GM19238 (cell line): ENCODE measurements at regions not wholly inside any gene's neighbourhood (a gene's known extent, or its start where the extent isn't known, plus 50 kb on each side); places are given as distances from the start of the nearest gene placed in this dataset.
"Not testable (repeated sequence)": the region's sequence is repeated elsewhere in the genome, so short reads cannot be mapped to it uniquely, and the experiment has no call there.

Experiments used
- DNase-seq: peaks from one replicate; pipeline ENCODE4 v3.0.0; 2011; ENCODE audit warnings: low spot score; ENCODE audit not compliant: insufficient read length

GRCh38 chr6:86273936-86274335 lies 631.2 kb upstream of the SYNCRIP start:
- no peak for DNase-seq

GRCh38 chr6:86256615-86257187 lies 614.0 kb upstream of the SYNCRIP start:
- DNase-seq = no peak

GRCh38 chr6:86255973-86256372 lies 613.3 kb upstream of the SYNCRIP start:
- no peak for DNase-seq

GRCh38 chr6:86251106-86251505 lies 608.4 kb upstream of the SYNCRIP start:
- DNase-seq = no peak

GRCh38 chr6:86217906-86218305 lies 575.2 kb upstream of the SYNCRIP start:
- no peak for DNase-seq

GRCh38 chr6:86215323-86215722 lies 572.6 kb upstream of the SYNCRIP start:
- no peak for DNase-seq

GRCh38 chr6:86205980-86206379 lies 563.3 kb upstream of the SYNCRIP start:
- no peak for DNase-seq

- DNase-seq = no peak
Observed at GRCh38 chr6:86203044-86203443, 560.4 kb upstream of the SYNCRIP start.

GRCh38 chr6:86193821-86194220 lies 551.1 kb upstream of the SYNCRIP start:
- no peak for DNase-seq

GRCh38 chr6:86192123-86192522 lies 549.4 kb upstream of the SYNCRIP start:
- DNase-seq = no peak

- not testable (repeated sequence) for DNase-seq
Observed at GRCh38 chr6:86175149-86175548, 532.5 kb upstream of the SYNCRIP start.

GRCh38 chr6:86154852-86155251 lies 512.2 kb upstream of the SYNCRIP start:
- no peak for DNase-seq

GRCh38 chr6:86153521-86153920 lies 510.8 kb upstream of the SYNCRIP start:
- no peak for DNase-seq

GRCh38 chr6:86152546-86152945 lies 509.9 kb upstream of the SYNCRIP start:
- DNase-seq = no peak

- no peak for DNase-seq
Observed at GRCh38 chr6:86148586-86148985, 505.9 kb upstream of the SYNCRIP start.

- DNase-seq = no peak
Observed at GRCh38 chr6:86147859-86148258, 505.2 kb upstream of the SYNCRIP start.

GRCh38 chr6:86147311-86147710 lies 504.6 kb upstream of the SYNCRIP start:
- DNase-seq = no peak

GRCh38 chr6:86146751-86147150 lies 504.1 kb upstream of the SYNCRIP start:
- DNase-seq = not testable (repeated sequence)

- no peak for DNase-seq
Observed at GRCh38 chr6:86142326-86142725, 499.6 kb upstream of the SYNCRIP start.

- no peak for DNase-seq
Observed at GRCh38 chr6:86128130-86128814, 485.6 kb upstream of the SYNCRIP start.

- DNase-seq = no peak
Observed at GRCh38 chr6:86122086-86122485, 479.4 kb upstream of the SYNCRIP start.

GRCh38 chr6:86118271-86118670 lies 475.6 kb upstream of the SYNCRIP start:
- no peak for DNase-seq

- DNase-seq = no peak
Observed at GRCh38 chr6:86107985-86108384, 465.3 kb upstream of the SYNCRIP start.
